PC-9 (cell line): ENCODE measurements at regions not wholly inside any gene's neighbourhood (a gene's known extent, or its start where the extent isn't known, plus 50 kb on each side); places are given as distances from the start of the nearest gene placed in this dataset.

Experiments used
- BruUV-seq: library from RNA; stranded (reverse); fragments of 400-500 nt; replicated peaks from 2 replicates; lab custom pipeline; 2021; lab: Mats Ljungman, UMichigan
- CTCF ChIA-PET: fragments of 300-600 bp; sonication (Branson Sonifier 250); formaldehyde crosslinking; loops from one replicate; lab custom pipeline; 2022; ENCODE audit warnings: antibody characterized with exemption; lab: Charles Lee
- POLR2A ChIA-PET: fragments of 300-600 bp; sonication (Branson Sonifier 250); formaldehyde crosslinking; loops from one replicate; lab custom pipeline; 2022; ENCODE audit warnings: antibody characterized with exemption; ENCODE audit not compliant: unreplicated experiment; lab: Charles Lee
- DNase-seq, 2 experiments: peaks; one replicate each; pipeline versions ENCODE4 v3.0.0 to v3.0.0-alpha.2; 2015 to 2022; ENCODE audit warnings: mixed read lengths in 1 of 2
- H2AFZ ChIP-seq: fragments of 200-600 bp; sonication (generic); 2 replicates; pipeline ENCODE4 v1.8.1; 2017; ENCODE audit warnings: antibody characterized with exemption
- H3F3A ChIP-seq: fragments of 200-600 bp; sonication (generic); 2 replicates; pipeline ENCODE4 v1.8.1; 2017; ENCODE audit warnings: antibody characterized with exemption, mild to moderate bottlenecking, low read depth; ENCODE audit not compliant: insufficient read depth
- H3K27ac ChIP-seq: fragments of 200-600 bp; sonication (generic); 2 replicates; pipeline ENCODE4 v1.6.1; 2016; ENCODE audit warnings: mixed run types
- H3K27me3 ChIP-seq: fragments of 200-600 bp; sonication (generic); 2 replicates; pipeline ENCODE4 v1.6.1; 2016; ENCODE audit warnings: low read depth, mixed run types; ENCODE audit not compliant: insufficient read depth
- H3K36me3 ChIP-seq: fragments of 200-600 bp; sonication (generic); 2 replicates; pipeline ENCODE4 v1.6.1; 2016; ENCODE audit warnings: low read depth, mixed run types
- H3K4me1 ChIP-seq: fragments of 200-600 bp; sonication (generic); replicated peaks from 2 replicates; pipeline ENCODE4 v1.6.1; 2016; ENCODE audit warnings: mixed run types; ENCODE audit not compliant: insufficient read depth
- H3K4me2 ChIP-seq: fragments of 200-600 bp; sonication (generic); 2 replicates; pipeline ENCODE4 v1.6.1; 2017; ENCODE audit warnings: mixed run types
- H3K4me3 ChIP-seq: fragments of 200-600 bp; sonication (generic); 2 replicates; pipeline ENCODE4 v1.6.1; 2016; ENCODE audit warnings: mixed run types
- H3K79me2 ChIP-seq: fragments of 200-600 bp; sonication (generic); 2 replicates; pipeline ENCODE4 v1.6.1; 2017; ENCODE audit warnings: low read depth, mixed run types
- H3K9me2 ChIP-seq: fragments of 200-600 bp; sonication (generic); 2 replicates; pipeline ENCODE4 v1.8.1; 2017; ENCODE audit warnings: mild to moderate bottlenecking; ENCODE audit not compliant: insufficient read depth
- H3K9me3 ChIP-seq: fragments of 200-600 bp; sonication (generic); 2 replicates; pipeline ENCODE4 v1.8.1; 2016; ENCODE audit warnings: low read depth; ENCODE audit not compliant: insufficient read depth
- H4K20me1 ChIP-seq: fragments of 200-600 bp; sonication (generic); 2 replicates; pipeline ENCODE4 v1.8.1; 2017; ENCODE audit not compliant: insufficient read depth
- CTCF ChIP-seq: fragments of 200-600 bp; sonication (generic); conservative IDR thresholded peaks from 2 replicates; pipeline ENCODE4 v1.6.1; 2017; ENCODE audit warnings: mixed run types, antibody characterized with exemption, mild to moderate bottlenecking, moderate library complexity
- EZH2 ChIP-seq: fragments of 200-600 bp; sonication (generic); IDR thresholded peaks from 2 replicates; pipeline ENCODE4 v1.8.0; 2017; ENCODE audit warnings: antibody characterized with exemption, low read depth
- intact Hi-C: fragments of 100-400 bp; cut with micrococcal nuclease; formaldehyde crosslinking; loops from one replicate; pipeline ENCODE4 v1.10.0; 2022; ENCODE audit not compliant: unreplicated experiment

- ChIA-PET POLR2A (no interaction called here), CTCF (no interaction called here)
- TF ChIP-seq EZH2: no peak
- no peak for TF ChIP-seq CTCF
- Histone ChIP-seq H3K9me3 (no peaks in the 10 kb centered on the region), H3K79me2 (no peaks in the 10 kb centered on the region), H3K27ac (no peak overlapping the region), H3K27me3 (no peaks in the 10 kb centered on the region), H3K9me2 (no peaks in the 10 kb centered on the region), H3K4me2 (no peak overlapping the region), H3K4me1 (no peaks in the 10 kb centered on the region), H3K36me3 (no peaks in the 10 kb centered on the region), H4K20me1 (no peaks in the 10 kb centered on the region), H3F3A (no peaks in the 10 kb centered on the region), H3K4me3 (no peak overlapping the region), H2AFZ (no peak overlapping the region)
- no peak for DNase-seq
- BruUV-seq: no TSS peak
- intact Hi-C loops: no loop called here
These were observed 224.5 kb downstream of the TRIB2 start for GRCh38 chr2:12941203-12941602.

- Histone ChIP-seq H4K20me1 (no peaks in the 10 kb centered on the region), H3K9me3 (no peaks in the 10 kb centered on the region), H2AFZ (no peak overlapping the region), H3K79me2 (no peaks in the 10 kb centered on the region), H3K27ac (no peak overlapping the region), H3K4me1 (peaks cover 12% of the 10 kb centered on the region), H3K9me2 (no peaks in the 10 kb centered on the region), H3K4me3 (no peak overlapping the region), H3K36me3 (no peaks in the 10 kb centered on the region), H3K27me3 (no peaks in the 10 kb centered on the region), H3K4me2 (no peak overlapping the region), H3F3A (peaks cover 4% of the 10 kb centered on the region)
- intact Hi-C loops: no loop called here
- no peak for DNase-seq
- no peak for TF ChIP-seq CTCF
- TF ChIP-seq EZH2: no peak
- POLR2A ChIA-PET: no interaction called here
- no TSS peak for BruUV-seq
- CTCF ChIA-PET: interaction anchor here (0.6 kb wide), 1 partner anchor 82 kb away, joined by 3 read pairs; no protein-coding TSS in a partner anchor
These were observed 231.7 kb downstream of the TRIB2 start for GRCh38 chr2:12948231-12948960.

GRCh38 chr2:12948961-12949353, 232.2 kb downstream of the TRIB2 start:
- peaks cover 12% of the 10 kb centered on the region for H3K4me1 ChIP-seq
- peaks cover 4% of the 10 kb centered on the region for H3F3A ChIP-seq
- H3K27ac ChIP-seq: no peak overlapping the region
- H4K20me1 ChIP-seq: no peaks in the 10 kb centered on the region
- H3K79me2 ChIP-seq: no peaks in the 10 kb centered on the region
- BruUV-seq: no TSS peak
- no peak overlapping the region for H3K4me3 ChIP-seq
- TF ChIP-seq CTCF (no peak), EZH2 (no peak)
- H3K36me3 ChIP-seq: no peaks in the 10 kb centered on the region
- no peaks in the 10 kb centered on the region for H3K27me3 ChIP-seq
- H3K4me2 ChIP-seq: no peak overlapping the region
- no peak for DNase-seq
- H3K9me3 ChIP-seq: no peaks in the 10 kb centered on the region
- H2AFZ ChIP-seq: no peak overlapping the region
- H3K9me2 ChIP-seq: no peaks in the 10 kb centered on the region
- intact Hi-C loops: no loop called here
- ChIA-PET POLR2A (interaction anchor here (0.6 kb wide), 1 partner anchor 1252 kb away, joined by 4 read pairs; no protein-coding TSS in a partner anchor), CTCF (no interaction called here)
